Upper lobe of right lung (tissue), 1 donor: ENCODE measurements at regions not wholly inside any gene's neighbourhood (a gene's known extent, or its start where the extent isn't known, plus 50 kb on each side); places are given as distances from the start of the nearest gene placed in this dataset.

Experiments
- ATAC-seq: fragments of 200-7000 bp; cut with Tn5 transposase; one replicate; pipeline ENCODE4 v1.9.1; 2020; ENCODE audit warnings: mild to moderate bottlenecking, moderate library complexity
- DNase-seq: peaks from one replicate; pipeline ENCODE4 v3.0.0-alpha.2; 2020
- H3K27ac ChIP-seq: fragments of 200-600 bp; one replicate; pipeline ENCODE4 v1.8.0; 2022
- H3K27me3 ChIP-seq: fragments of 200-600 bp; one replicate; pipeline ENCODE4 v1.8.0; 2022; ENCODE audit warnings: mild to moderate bottlenecking
- H3K36me3 ChIP-seq: fragments of 200-600 bp; one replicate; pipeline ENCODE4 v1.8.0; 2022
- H3K4me1 ChIP-seq: fragments of 200-600 bp; one replicate; pipeline ENCODE4 v1.8.0; 2022
- H3K4me3 ChIP-seq: fragments of 200-600 bp; one replicate; pipeline ENCODE4 v1.8.0; 2022; ENCODE audit warnings: mild to moderate bottlenecking
- H3K9me3 ChIP-seq: fragments of 200-600 bp; one replicate; pipeline ENCODE4 v1.8.0; 2022
- intact Hi-C: fragments of 100-400 bp; cut with DNase I; formaldehyde crosslinking; loops from one replicate; pipeline ENCODE4 v1.11.0; 2022
- TF ChIP-seq, protein P1 (sequence below): fragments of 200-600 bp; IDR thresholded peaks from one replicate; pipeline ENCODE4 v1.8.0; 2022; ENCODE audit warnings: antibody characterized with exemption
- donor health status: DM: no; HTN: yes; CAD: no; lungs with severe emphysema.

DNA sequence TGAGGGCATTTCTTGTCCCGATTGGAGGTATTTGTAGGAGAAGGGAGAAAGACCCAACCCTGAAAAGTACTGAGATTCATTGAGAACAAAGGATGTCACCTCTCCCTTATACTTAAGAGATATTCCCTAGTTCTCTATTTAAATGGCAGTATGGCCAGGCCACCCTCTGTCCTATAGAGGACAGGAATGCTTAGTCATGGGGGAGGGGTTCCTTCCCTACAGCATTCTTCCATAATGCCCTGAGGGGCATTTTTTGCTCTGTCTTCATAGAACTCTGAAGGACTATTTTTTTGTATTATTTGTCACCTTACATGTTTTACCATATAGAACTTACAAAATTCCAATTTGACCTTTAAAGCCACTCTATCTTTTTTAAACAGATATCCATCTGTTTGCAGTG, 176.3 kb downstream of the TMEM161B start:
- Histone ChIP-seq H3K9me3 (no peaks in the 10 kb centered on the region), H3K27ac (no peak overlapping the region), H3K36me3 (no peaks in the 10 kb centered on the region), H3K4me3 (no peak overlapping the region), H3K4me1 (no peaks in the 10 kb centered on the region), H3K27me3 (no peaks in the 10 kb centered on the region)
- TF ChIP-seq, protein P1, sequence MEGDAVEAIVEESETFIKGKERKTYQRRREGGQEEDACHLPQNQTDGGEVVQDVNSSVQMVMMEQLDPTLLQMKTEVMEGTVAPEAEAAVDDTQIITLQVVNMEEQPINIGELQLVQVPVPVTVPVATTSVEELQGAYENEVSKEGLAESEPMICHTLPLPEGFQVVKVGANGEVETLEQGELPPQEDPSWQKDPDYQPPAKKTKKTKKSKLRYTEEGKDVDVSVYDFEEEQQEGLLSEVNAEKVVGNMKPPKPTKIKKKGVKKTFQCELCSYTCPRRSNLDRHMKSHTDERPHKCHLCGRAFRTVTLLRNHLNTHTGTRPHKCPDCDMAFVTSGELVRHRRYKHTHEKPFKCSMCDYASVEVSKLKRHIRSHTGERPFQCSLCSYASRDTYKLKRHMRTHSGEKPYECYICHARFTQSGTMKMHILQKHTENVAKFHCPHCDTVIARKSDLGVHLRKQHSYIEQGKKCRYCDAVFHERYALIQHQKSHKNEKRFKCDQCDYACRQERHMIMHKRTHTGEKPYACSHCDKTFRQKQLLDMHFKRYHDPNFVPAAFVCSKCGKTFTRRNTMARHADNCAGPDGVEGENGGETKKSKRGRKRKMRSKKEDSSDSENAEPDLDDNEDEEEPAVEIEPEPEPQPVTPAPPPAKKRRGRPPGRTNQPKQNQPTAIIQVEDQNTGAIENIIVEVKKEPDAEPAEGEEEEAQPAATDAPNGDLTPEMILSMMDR = no peak
- DNase-seq (no peak), ATAC-seq (no peak)
- intact Hi-C loops = no loop called here

DNA sequence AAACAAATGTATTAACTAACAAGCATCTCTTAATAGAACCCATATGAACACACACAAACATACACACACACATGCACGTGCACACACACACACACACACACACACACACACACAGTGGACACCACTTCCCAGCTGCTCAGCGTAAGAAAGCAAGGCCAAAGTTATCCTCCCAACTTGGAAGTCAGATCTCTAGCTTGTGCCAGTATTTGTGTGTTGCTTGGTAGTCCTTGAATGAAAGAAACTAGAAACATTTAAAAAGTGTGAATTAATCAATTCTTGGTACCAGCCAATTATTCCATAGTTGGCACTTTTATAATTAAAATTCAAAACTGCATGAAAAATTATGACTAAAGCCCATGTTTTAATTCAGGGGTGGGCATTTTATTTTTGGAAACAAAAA, 178.1 kb downstream of the TMEM161B start:
- H3K27ac ChIP-seq = no peak overlapping the region
- no peak for DNase-seq

GRCh38 chr5:88089719-88090390, 178.8 kb downstream of the TMEM161B start:
- no peak for ATAC-seq
- no peak for DNase-seq
- Histone ChIP-seq H3K9me3 (no peaks in the 10 kb centered on the region), H3K27me3 (no peaks in the 10 kb centered on the region), H3K4me3 (no peak overlapping the region), H3K4me1 (no peaks in the 10 kb centered on the region), H3K36me3 (no peaks in the 10 kb centered on the region), H3K27ac (no peak overlapping the region)
- intact Hi-C loops = no loop called here
- TF ChIP-seq, protein P1 = no peak

More for the DNA sequence above, 178.1 kb downstream of the TMEM161B start:
- no peak for ATAC-seq
- H3K27me3 ChIP-seq = no peaks in the 10 kb centered on the region
- H3K36me3 ChIP-seq = no peaks in the 10 kb centered on the region
- no peaks in the 10 kb centered on the region for H3K4me1 ChIP-seq
- intact Hi-C loops = no loop called here
- no peak overlapping the region for H3K4me3 ChIP-seq
- TF ChIP-seq, protein P1 = no peak
- H3K9me3 ChIP-seq = no peaks in the 10 kb centered on the region

GRCh38 chr5:88085462-88085861, 183.2 kb downstream of the TMEM161B start:
- intact Hi-C loops = no loop called here

DNA sequence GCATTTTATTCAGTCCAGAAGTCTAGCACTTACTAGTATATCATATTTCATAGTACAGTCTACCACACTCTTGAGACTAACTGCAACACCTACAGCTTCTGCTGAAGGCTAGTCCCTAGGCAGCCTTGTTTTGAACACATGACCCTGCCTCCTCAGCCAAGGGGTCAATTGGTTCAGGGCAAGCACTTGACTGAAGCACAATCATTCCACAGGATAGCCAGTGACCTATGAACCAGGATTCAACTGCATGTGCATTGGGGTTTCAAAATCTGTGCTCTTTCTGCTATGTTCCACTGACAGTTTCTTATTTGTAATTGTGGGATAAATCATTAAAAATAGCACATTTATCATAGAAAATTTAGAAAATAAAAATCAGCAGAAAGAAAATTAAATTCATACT, 186.8 kb downstream of the TMEM161B start:
- DNase-seq = no peak
- H3K27me3 ChIP-seq = no peaks in the 10 kb centered on the region

More at GRCh38 chr5:88085462-88085861, 183.2 kb downstream of the TMEM161B start:
- Histone ChIP-seq H3K36me3 (no peaks in the 10 kb centered on the region), H3K9me3 (no peaks in the 10 kb centered on the region), H3K4me3 (no peak overlapping the region), H3K4me1 (no peaks in the 10 kb centered on the region), H3K27me3 (no peaks in the 10 kb centered on the region), H3K27ac (no peak overlapping the region)
- DNase-seq = no peak
- no peak for ATAC-seq
- TF ChIP-seq, protein P1 = no peak

More for the DNA sequence above, 186.8 kb downstream of the TMEM161B start:
- Histone ChIP-seq H3K27ac (no peak overlapping the region), H3K4me3 (no peak overlapping the region), H3K9me3 (no peaks in the 10 kb centered on the region), H3K4me1 (no peaks in the 10 kb centered on the region), H3K36me3 (no peaks in the 10 kb centered on the region)
- ATAC-seq = no peak
- TF ChIP-seq, protein P1 = no peak
- intact Hi-C loops = no loop called here
